ENCODE measurements at regions not wholly inside any gene's neighbourhood (a gene's known extent, or its start where the extent isn't known, plus 50 kb on each side); places are given as distances from the start of the nearest gene placed in this dataset.

GRCh38 chr18:70422391-70422965 lies 133.6 kb downstream of the SOCS6 start:
- no peak for TF ChIP-seq CTCF (IDR thresholded peaks at IDR 0.05; ENCODE audit: low read depth, low read length)
- TF ChIP-seq POLR2A (IDR thresholded peaks at IDR 0.05; ENCODE audit: extremely low read depth, insufficient read length) = no peak

Measured in NB4 (cell line).